H1 (cell line): ENCODE measurements at regions not wholly inside any gene's neighbourhood (a gene's known extent, or its start where the extent isn't known, plus 50 kb on each side); places are given as distances from the start of the nearest gene placed in this dataset.

Source experiments
- CTCF ChIA-PET: fragments of 300-600 bp; sonication (Branson Sonifier 250); formaldehyde crosslinking; loops from one replicate; lab custom pipeline; 2021; ENCODE audit not compliant: partially characterized antibody; lab: Charles Lee
- POLR2A ChIA-PET: fragments of 300-600 bp; sonication (Branson Sonifier 250); formaldehyde crosslinking; loops from one replicate; lab custom pipeline; 2021; ENCODE audit warnings: inconsistent platforms; ENCODE audit not compliant: partially characterized antibody; lab: Charles Lee
- DNase-seq, 2 experiments: peaks; one replicate each; pipeline versions ENCODE4 v3.0.0 to v3.0.0-alpha.2; 2010 to 2022; ENCODE audit warnings: low spot score in 2 of 2, low read depth in 1 of 2, mixed read lengths in 1 of 2
- FAIRE-seq: peaks from 2 replicates; lab custom pipeline; 2011; peaks lifted over from hg19 to GRCh38; lab: Jason Lieb, UNC
- H2AFZ ChIP-seq: 2 replicates; pipeline ENCODE4 v1.8.1; 2012; ENCODE audit warnings: low read length, inconsistent platforms
- H2AK5ac ChIP-seq: 2 replicates; pipeline ENCODE4 v1.6.1; 2013; ENCODE audit warnings: low read depth, low read length
- H2BK120ac ChIP-seq: replicated peaks from 2 replicates; pipeline ENCODE3; 2013; ENCODE audit warnings: low read depth, low read length, inconsistent platforms
- H2BK12ac ChIP-seq: 2 replicates; pipeline ENCODE4 v1.6.1; 2013; ENCODE audit warnings: low read depth, low read length
- H2BK15ac ChIP-seq: 2 replicates; pipeline ENCODE4 v1.6.1; 2013; ENCODE audit warnings: low read length
- H2BK20ac ChIP-seq: 2 replicates; pipeline ENCODE4 v1.6.1; 2013; ENCODE audit warnings: low read length
- H2BK5ac ChIP-seq: 2 replicates; pipeline ENCODE4 v1.6.1; 2013; ENCODE audit warnings: low read depth, low read length
- H3K14ac ChIP-seq: 2 replicates; pipeline ENCODE4 v1.6.1; 2013; ENCODE audit warnings: inconsistent platforms; ENCODE audit not compliant: insufficient read length
- H3K18ac ChIP-seq: 2 replicates; pipeline ENCODE4 v1.6.1; 2013; ENCODE audit warnings: low read length; ENCODE audit errors: extremely low read depth
- H3K23ac ChIP-seq: 2 replicates; pipeline ENCODE4 v1.6.1; 2013; ENCODE audit warnings: inconsistent platforms; ENCODE audit not compliant: insufficient read length
- H3K23me2 ChIP-seq: 2 replicates; pipeline ENCODE4 v1.6.1; 2013; ENCODE audit warnings: low read depth, low read length
- H3K27ac ChIP-seq: 2 replicates; pipeline ENCODE4 v1.6.1; 2011; ENCODE audit warnings: low read depth, low read length, inconsistent platforms
- H3K27me3 ChIP-seq, 4 experiments: replicated peaks in 1 of 4; 1 replicate in 1 of 4; 2 replicates in 3 of 4; pipeline versions ENCODE4 v1.6.1 to v1.8.1; 2011 to 2013; ENCODE audit warnings: low read length in 3 of 4, mild to moderate bottlenecking in 3 of 4, inconsistent platforms in 2 of 4, mixed read lengths in 2 of 4, moderate library complexity in 1 of 4; ENCODE audit not compliant: control insufficient read depth in 3 of 4, insufficient read depth in 3 of 4; ENCODE audit errors: extremely low read depth in 1 of 4
- H3K36me3 ChIP-seq, 4 experiments: 2 replicates each; pipeline versions ENCODE4 v1.6.1 to v1.8.1; 2011 to 2013; ENCODE audit warnings: mild to moderate bottlenecking in 4 of 4, low read length in 3 of 4, moderate library complexity in 2 of 4, control low read depth in 1 of 4, inconsistent platforms in 1 of 4; ENCODE audit not compliant: insufficient read depth in 4 of 4, control insufficient read depth in 2 of 4
- H3K4ac ChIP-seq: replicated peaks from 2 replicates; pipeline ENCODE3; 2013; ENCODE audit warnings: low read length, low read depth, mixed read lengths, inconsistent platforms; ENCODE audit not compliant: insufficient read length
- H3K4me1 ChIP-seq, 4 experiments: replicated peaks in 1 of 4; 1 replicate in 1 of 4; 2 replicates in 3 of 4; pipeline versions ENCODE4 v1.6.1 to v1.8.1; 2011 to 2013; ENCODE audit warnings: low read length in 3 of 4, inconsistent platforms in 2 of 4, mixed read lengths in 1 of 4; ENCODE audit not compliant: insufficient read depth in 4 of 4, control insufficient read depth in 3 of 4
- H3K4me2 ChIP-seq, 2 experiments: 2 replicates each; pipeline versions ENCODE4 v1.6.1 to v1.8.1; 2011 to 2013; ENCODE audit warnings: low read depth in 2 of 2, low read length in 2 of 2, control low read depth in 1 of 2, inconsistent platforms in 1 of 2, mild to moderate bottlenecking in 1 of 2; ENCODE audit not compliant: insufficient read depth in 1 of 2
- H3K4me3 ChIP-seq, 4 experiments: fragments of 200-600, 300-600 bp in 1 of 4; sonication (generic), shearing (Covaris generic), sonication (Bioruptor Twin) in 1 of 4; 2 replicates each; pipeline versions ENCODE4 v1.5.1 to v1.8.1; 2011 to 2016; ENCODE audit warnings: low read length in 4 of 4, low read depth in 3 of 4, control low read depth in 2 of 4, inconsistent platforms in 2 of 4, mild to moderate bottlenecking in 2 of 4, mixed read lengths in 1 of 4, moderate library complexity in 1 of 4; ENCODE audit not compliant: insufficient read depth in 2 of 4; ENCODE audit errors: extremely low read depth in 1 of 4
- H3K56ac ChIP-seq: replicated peaks from 2 replicates; pipeline ENCODE3; 2013; ENCODE audit warnings: low read depth, mild to moderate bottlenecking, mixed read lengths, low read length, inconsistent platforms; ENCODE audit not compliant: insufficient read length
- H3K79me1 ChIP-seq: 2 replicates; pipeline ENCODE4 v1.6.1; 2013; ENCODE audit warnings: low read depth, low read length, control low read depth
- H3K79me2 ChIP-seq, 2 experiments: 2 replicates each; pipeline versions ENCODE4 v1.6.1 to v1.8.1; 2012 to 2013; ENCODE audit warnings: low read length in 2 of 2, mild to moderate bottlenecking in 2 of 2, inconsistent platforms in 1 of 2; ENCODE audit not compliant: insufficient read depth in 2 of 2, control insufficient read depth in 1 of 2
- H3K9ac ChIP-seq, 4 experiments: replicated peaks in 1 of 4; 1 replicate in 1 of 4; 2 replicates in 3 of 4; pipeline versions ENCODE4 v1.6.1 to v1.8.1; 2011 to 2013; ENCODE audit warnings: low read depth in 3 of 4, low read length in 3 of 4, control low read depth in 2 of 4, mild to moderate bottlenecking in 2 of 4, moderate library complexity in 2 of 4, inconsistent platforms in 1 of 4; ENCODE audit errors: extremely low read depth in 1 of 4
- H3K9me3 ChIP-seq, 2 experiments: 2 replicates each; pipeline versions ENCODE4 v1.6.1 to v1.8.1; 2012 to 2013; ENCODE audit warnings: mild to moderate bottlenecking in 2 of 2, moderate library complexity in 2 of 2, control low read depth in 1 of 2, inconsistent platforms in 1 of 2, low read depth in 1 of 2, low read length in 1 of 2, mixed read lengths in 1 of 2; ENCODE audit not compliant: insufficient read depth in 2 of 2
- H4K20me1 ChIP-seq, 2 experiments: replicated peaks in 1 of 2; 2 replicates each; pipeline versions ENCODE3 to v1.8.1; 2011 to 2013; ENCODE audit warnings: inconsistent platforms in 2 of 2, low read length in 2 of 2, mild to moderate bottlenecking in 1 of 2; ENCODE audit not compliant: insufficient read depth in 2 of 2, control insufficient read depth in 1 of 2
- H4K5ac ChIP-seq: 2 replicates; pipeline ENCODE4 v1.6.1; 2013; ENCODE audit warnings: low read length, low read depth, mixed read lengths, inconsistent platforms; ENCODE audit not compliant: insufficient read length
- H4K8ac ChIP-seq: 2 replicates; pipeline ENCODE4 v1.8.0; 2013; ENCODE audit warnings: mild to moderate bottlenecking, moderate library complexity, low read length, inconsistent platforms; ENCODE audit not compliant: insufficient read depth; ENCODE audit errors: extremely low read depth
- H4K91ac ChIP-seq: replicated peaks from 2 replicates; pipeline ENCODE3; 2013; ENCODE audit warnings: low read length, mixed read lengths, inconsistent platforms; ENCODE audit not compliant: insufficient read length
- MAX ChIP-seq: IDR thresholded peaks from 2 replicates; pipeline ENCODE4 v1.6.1; 2012; ENCODE audit warnings: inconsistent platforms
- SP2 ChIP-seq: IDR thresholded peaks from 2 replicates; pipeline ENCODE4 v1.6.1; 2012; ENCODE audit warnings: mild to moderate bottlenecking, low read length, inconsistent platforms
- WGBS, 2 experiments: shearing (Covaris generic) in 1 of 2; methylation state at CpG; one replicate each; pipeline versions ENCODE4 v1.1.6 to v1.1.7; 2013 to 2015; ENCODE audit warnings: low lambda C conversion rate in 2 of 2, mixed read lengths in 2 of 2, inconsistent platforms in 1 of 2, low coverage in 1 of 2, missing lambda C conversion rate in 1 of 2; ENCODE audit not compliant: insufficient replicate concordance in 2 of 2, insufficient coverage in 1 of 2, insufficient read length in 1 of 2; ENCODE audit errors: extremely low coverage in 1 of 2, missing lambda C conversion rate in 1 of 2; 5-methylcytosine and 5-hydroxymethylcytosine counted together

GRCh38 chr4:116385583-116385982 is 699.8 kb downstream of the TRAM1L1 start:
- Histone ChIP-seq H3K23me2 (no peaks in the 10 kb centered on the region), H3K4me2 (no peak overlapping the region), H3K4me1 (no peaks in the 10 kb centered on the region), H4K91ac (no peak overlapping the region), H3K4me3 (no peak overlapping the region), H2AFZ (no peak overlapping the region; the same call in 1 of the 2 replicates), H4K8ac (no peak overlapping the region), H3K79me2 (no peaks in the 10 kb centered on the region), H4K20me1 (no peaks in the 10 kb centered on the region), H3K14ac (no peak overlapping the region), H3K9me3 (no peaks in the 10 kb centered on the region), H3K9ac (no peak overlapping the region), H2AK5ac (no peak overlapping the region), H3K18ac (no peak overlapping the region), H2BK12ac (no peak overlapping the region), H3K56ac (no peak overlapping the region), H4K5ac (no peak overlapping the region), H3K23ac (no peak overlapping the region), H3K36me3 (no peaks in the 10 kb centered on the region), H3K27ac (no peak overlapping the region), H2BK5ac (no peak overlapping the region), H2BK20ac (no peak overlapping the region), H2BK120ac (no peak overlapping the region), H3K4ac (no peak overlapping the region), H3K79me1 (no peaks in the 10 kb centered on the region), H2BK15ac (no peak overlapping the region), H3K27me3 (no peaks in the 10 kb centered on the region)
- no peak for FAIRE-seq
- WGBS, 2 experiments: 96% methylated on average over 6 of the region's 6 CpGs; no CpG with 5 or more reads in 1 of the 2 experiments
- ChIA-PET CTCF (no interaction called here), POLR2A (no interaction called here)
- DNase-seq: no peak
- TF ChIP-seq MAX (no peak), SP2 (no peak)
